GM19035 (cell line): ENCODE measurements at regions not wholly inside any gene's neighbourhood (a gene's known extent, or its start where the extent isn't known, plus 50 kb on each side); places are given as distances from the start of the nearest gene placed in this dataset.

Experiments
- ATAC-seq: cut with Tn5 transposase; IDR thresholded peaks from one replicate; pipeline ENCODE4 v1.9.1; 2021; ENCODE audit not compliant: unreplicated experiment

GRCh38 chr10:113434315-113434714 is 118.5 kb upstream of the HABP2 start:
- no peak for ATAC-seq

GRCh38 chr10:113434950-113435349 is 117.9 kb upstream of the HABP2 start:
- ATAC-seq: no peak

- no peak for ATAC-seq
Observed at GRCh38 chr10:113435881-113436280, 117.0 kb upstream of the HABP2 start.

GRCh38 chr10:113436851-113437250 is 116.0 kb upstream of the HABP2 start:
- ATAC-seq: no peak

- ATAC-seq: no peak
Observed at GRCh38 chr10:113438652-113439051, 114.2 kb upstream of the HABP2 start.

- no peak for ATAC-seq
Observed at GRCh38 chr10:113441220-113441619, 111.6 kb upstream of the HABP2 start.

- ATAC-seq: no peak
Observed at GRCh38 chr10:113441686-113442270, 111.1 kb upstream of the HABP2 start.

- no peak for ATAC-seq
Observed at GRCh38 chr10:113442336-113442735, 110.5 kb upstream of the HABP2 start.

- no peak for ATAC-seq
Observed at GRCh38 chr10:113443141-113443925, 109.5 kb upstream of the HABP2 start.

GRCh38 chr10:113444766-113445365 is 108.0 kb upstream of the HABP2 start:
- no peak for ATAC-seq

- no peak for ATAC-seq
Observed at GRCh38 chr10:113445736-113446135, 107.1 kb upstream of the HABP2 start.

- ATAC-seq: no peak
Observed at GRCh38 chr10:113446739-113447138, 106.1 kb upstream of the HABP2 start.

- no peak for ATAC-seq
Observed at GRCh38 chr10:113447278-113447677, 105.6 kb upstream of the HABP2 start.

- no peak for ATAC-seq
Observed at GRCh38 chr10:113449006-113449695, 103.7 kb upstream of the HABP2 start.

GRCh38 chr10:113450046-113450804 is 102.6 kb upstream of the HABP2 start:
- ATAC-seq: no peak

GRCh38 chr10:113450906-113451305 is 101.9 kb upstream of the HABP2 start:
- ATAC-seq: no peak

GRCh38 chr10:113452146-113452845 is 100.6 kb upstream of the HABP2 start:
- no peak for ATAC-seq

- ATAC-seq: no peak
Observed at GRCh38 chr10:113453351-113453750, 99.5 kb upstream of the HABP2 start.

GRCh38 chr10:113454341-113455061 is 98.4 kb upstream of the HABP2 start:
- no peak for ATAC-seq

- ATAC-seq: no peak
Observed at GRCh38 chr10:113455947-113456346, 96.9 kb upstream of the HABP2 start.
